HG02973 (cell line): ENCODE measurements at regions not wholly inside any gene's neighbourhood (a gene's known extent, or its start where the extent isn't known, plus 50 kb on each side); places are given as distances from the start of the nearest gene placed in this dataset.
"Not testable (repeated sequence)": the region's sequence is repeated elsewhere in the genome, so short reads cannot be mapped to it uniquely, and the experiment has no call there.

Source experiments
- ATAC-seq: cut with Tn5 transposase; IDR thresholded peaks from one replicate; pipeline ENCODE4 v1.9.1; 2021; ENCODE audit warnings: moderate library complexity; ENCODE audit not compliant: unreplicated experiment

- ATAC-seq: no peak
Measured at GRCh38 chr7:109879287-109879828, 1211.6 kb upstream of the LRRN3 start.

- ATAC-seq: no peak
Measured at GRCh38 chr7:109890622-109891021, 1200.3 kb upstream of the LRRN3 start.

- ATAC-seq: no peak
Measured at GRCh38 chr7:109893231-109893630, 1197.7 kb upstream of the LRRN3 start.

DNA sequence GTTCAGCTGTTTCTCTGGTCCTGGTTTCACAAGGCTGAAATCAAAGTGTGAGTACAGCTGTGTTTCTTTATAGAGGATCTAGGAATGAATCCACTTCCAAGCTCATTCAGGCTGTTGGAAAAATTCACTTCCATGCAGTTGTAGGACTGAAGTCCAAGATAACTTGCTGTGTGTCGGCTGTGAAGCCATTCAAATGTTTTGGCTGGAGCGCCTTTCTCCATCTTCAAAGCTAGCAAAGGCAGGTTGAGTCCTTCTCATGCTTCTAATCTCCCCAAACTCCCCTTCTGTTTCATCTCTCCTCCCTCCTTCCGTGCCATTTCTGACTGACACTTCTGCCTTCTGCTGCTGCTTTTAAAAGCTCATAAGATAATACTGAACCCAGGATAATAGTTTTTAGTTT lies 1195.4 kb upstream of the LRRN3 start:
- no peak for ATAC-seq

DNA sequence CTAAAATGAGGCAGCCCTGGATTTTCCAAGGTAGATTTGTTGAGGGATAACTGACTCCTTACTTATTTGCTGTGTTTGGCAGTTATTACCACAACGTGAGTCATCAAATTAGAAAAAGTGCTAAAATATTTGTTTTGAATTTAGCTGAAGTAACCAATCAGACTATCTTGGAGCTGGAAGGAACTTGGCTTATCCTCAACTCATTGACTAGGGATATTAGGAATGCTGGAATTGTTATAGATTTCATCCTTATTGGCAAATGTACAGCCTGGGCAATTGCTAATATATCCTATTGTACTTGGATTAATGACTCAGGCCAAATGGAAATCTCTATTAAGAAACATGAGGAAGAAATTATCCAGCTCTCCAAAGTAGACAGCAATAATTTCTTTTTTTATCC lies 1189.0 kb upstream of the LRRN3 start:
- ATAC-seq: no peak

- not testable (repeated sequence) for ATAC-seq
Measured at GRCh38 chr7:109905368-109906065, 1185.4 kb upstream of the LRRN3 start.

DNA sequence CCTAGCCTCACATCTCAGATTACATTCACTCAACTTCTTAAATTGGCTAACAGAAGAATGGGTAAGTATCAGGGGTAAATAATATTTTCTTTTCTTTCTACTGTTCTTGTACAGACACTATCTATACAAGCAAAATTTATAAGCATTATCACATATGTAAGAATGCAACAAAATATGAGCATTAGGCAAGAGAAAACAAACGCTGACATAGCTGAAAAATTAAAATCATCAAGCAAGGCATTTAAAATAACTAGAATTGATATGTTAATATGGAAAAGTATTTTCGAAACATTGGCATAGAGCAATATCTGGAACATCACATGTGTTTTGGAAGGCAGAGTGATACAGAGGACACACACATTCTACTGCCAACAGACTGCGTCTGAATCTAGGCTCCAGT lies 1175.3 kb upstream of the LRRN3 start:
- ATAC-seq: no peak

DNA sequence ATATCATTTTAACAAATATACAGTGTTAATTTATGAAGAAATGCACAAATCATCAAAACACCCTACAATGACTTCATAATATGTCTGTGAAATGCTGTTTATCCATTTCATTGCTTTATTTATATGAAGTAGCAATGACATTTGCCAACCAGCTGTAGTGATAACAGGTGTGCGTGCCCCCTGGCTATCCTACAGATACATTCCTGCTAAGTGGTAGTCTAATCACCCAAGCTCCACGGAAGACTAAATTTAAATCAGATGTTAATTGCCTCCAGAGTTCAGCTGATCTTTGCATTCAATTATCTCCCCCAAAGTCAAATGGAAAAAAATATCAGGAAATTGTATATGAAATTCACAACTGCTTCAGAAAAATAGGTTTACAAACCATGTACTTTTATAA lies 1164.2 kb upstream of the LRRN3 start:
- no peak for ATAC-seq

DNA sequence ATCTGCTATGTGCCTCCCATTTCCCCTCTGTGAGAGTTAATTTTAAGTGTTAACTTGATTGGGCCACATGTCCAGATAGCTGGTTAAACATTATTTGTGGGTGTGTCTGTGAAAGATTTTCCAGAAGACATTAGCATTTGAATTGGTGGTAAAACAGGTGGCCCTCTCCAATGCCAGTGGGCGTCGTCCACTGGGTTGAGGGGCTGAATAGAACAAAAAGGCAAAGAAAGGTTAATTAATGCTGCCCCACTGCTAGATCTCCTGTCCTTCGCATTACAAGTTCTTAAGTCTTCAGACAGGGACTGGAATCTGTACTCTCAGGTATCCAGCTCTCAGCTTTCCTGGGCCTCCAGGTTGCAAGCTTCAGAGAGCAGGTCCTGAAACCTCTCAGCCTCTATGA lies 1160.9 kb upstream of the LRRN3 start:
- no peak for ATAC-seq

DNA sequence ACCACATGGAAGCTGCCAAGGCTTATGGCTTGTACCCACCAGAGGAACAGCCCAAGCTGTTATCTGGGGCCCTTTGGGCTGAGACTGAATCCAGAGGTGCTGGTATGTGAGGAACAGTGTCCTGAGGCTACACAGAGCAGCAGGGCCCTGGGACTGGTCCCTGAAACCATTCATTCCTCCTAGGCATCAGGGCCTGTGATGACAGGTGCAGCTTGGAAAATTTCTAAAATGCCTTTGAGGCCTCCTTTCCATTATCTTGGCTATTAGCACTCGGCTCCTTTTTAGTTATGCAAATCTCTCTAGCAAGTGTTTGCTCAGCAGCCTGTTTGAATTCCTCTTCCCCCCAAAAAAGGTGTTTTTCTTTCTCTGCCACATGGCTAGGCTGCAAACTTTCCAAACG lies 1151.7 kb upstream of the LRRN3 start:
- ATAC-seq: no peak

DNA sequence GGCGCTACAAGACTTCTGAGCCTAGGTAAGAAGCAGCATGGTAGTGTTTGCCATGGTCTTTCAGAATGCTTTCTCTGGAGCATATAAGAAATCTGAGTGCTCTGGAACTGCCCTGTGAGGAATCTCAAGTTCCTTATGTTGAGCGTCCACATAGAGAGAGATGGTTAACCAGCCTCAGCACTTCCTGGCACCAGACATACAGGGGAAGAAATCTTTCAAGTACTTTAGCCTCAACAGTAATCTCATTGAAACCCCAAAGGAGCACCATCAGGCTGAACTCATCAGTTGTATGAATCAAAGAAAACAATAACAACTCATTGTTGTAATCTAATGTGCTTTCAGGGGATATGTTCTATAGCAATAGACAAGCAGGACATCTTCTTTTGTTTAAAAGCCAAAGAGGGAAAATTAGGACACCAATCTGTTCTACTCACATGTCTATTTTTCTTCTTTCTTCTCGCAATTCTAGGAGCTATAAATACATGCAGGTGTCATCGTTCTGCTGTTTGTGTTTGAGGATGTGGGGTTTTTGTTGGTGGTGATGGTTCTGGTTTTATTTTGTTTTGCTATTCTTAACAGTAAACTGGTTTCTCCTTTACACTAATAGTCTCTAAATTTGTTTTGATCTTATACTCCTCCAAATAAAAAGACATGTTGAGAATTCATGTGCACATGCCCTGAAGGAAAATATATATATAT lies 1145.0 kb upstream of the LRRN3 start:
- ATAC-seq: no peak

GRCh38 chr7:109950256-109950655 lies 1140.7 kb upstream of the LRRN3 start:
- ATAC-seq: no peak

DNA sequence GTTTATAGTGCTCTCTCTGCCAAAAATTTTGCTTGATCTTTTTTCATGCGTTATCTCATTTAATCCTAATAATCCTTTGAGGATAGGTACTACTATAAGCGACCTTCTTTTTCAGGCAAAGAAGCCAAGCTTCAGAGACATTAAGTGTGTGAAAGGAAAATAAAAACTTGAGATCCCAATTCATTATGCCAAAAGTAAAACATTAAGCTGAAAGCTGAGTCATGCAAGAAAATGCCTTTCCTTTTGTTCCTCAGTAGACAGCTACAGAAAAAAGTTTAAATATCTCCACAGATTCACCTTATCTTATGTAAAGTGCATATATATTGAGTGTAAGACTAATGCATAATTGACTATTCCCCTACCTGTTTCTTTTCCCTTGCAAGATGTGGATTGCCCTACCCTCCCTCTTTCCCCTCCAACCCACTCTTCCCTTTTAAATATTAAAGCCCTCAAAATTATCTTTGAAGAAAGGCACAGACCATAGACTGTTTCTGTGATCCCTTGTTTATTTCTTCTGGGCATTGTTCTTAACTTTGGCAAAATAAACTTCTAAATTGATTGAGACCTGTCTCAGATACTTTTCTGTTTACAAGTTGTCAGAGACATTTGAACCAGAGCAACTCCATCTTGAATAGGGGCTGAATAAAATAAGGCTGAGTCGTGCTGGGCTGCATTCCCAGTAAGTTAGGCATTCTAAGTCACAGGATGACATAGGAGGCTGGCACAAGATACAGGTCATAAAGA lies 1139.9 kb upstream of the LRRN3 start:
- no peak for ATAC-seq

DNA sequence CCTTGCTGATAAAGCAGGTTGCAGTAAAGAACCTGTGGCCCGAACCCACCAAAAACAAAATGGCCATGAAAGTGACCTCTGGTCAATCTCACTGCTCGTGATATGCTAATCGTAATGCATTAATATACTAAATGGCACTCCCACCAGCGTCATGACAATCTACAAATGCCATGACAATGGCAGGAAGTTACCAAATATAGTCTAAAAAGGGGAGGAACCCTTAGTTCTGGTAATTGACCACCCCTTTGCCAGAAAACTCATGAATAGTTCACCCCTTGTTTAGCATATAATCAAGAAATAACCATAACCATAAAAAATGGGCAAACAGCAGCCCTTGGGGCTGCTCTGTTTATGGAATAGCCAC lies 1139.4 kb upstream of the LRRN3 start:
- ATAC-seq: no peak

DNA sequence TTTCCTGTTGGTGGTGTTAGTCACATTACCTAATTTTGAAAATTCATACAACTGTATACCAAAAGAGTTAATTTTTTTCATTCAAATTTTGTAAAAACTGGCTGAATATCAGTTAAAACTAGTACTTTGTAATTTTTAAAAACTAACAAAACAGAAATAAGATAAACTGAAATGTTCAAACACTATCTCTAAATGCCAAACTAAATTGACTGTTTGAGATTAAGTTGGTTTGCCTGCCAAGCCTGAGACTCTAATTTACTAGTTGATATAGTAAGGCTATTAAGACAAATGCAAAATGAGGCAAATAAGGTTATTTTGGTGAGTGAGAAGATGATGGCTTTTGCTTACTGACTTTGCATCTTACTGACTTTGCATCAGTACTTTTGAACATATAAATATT lies 1134.9 kb upstream of the LRRN3 start:
- ATAC-seq: no peak

GRCh38 chr7:109956916-109957315 lies 1134.0 kb upstream of the LRRN3 start:
- ATAC-seq: no peak

DNA sequence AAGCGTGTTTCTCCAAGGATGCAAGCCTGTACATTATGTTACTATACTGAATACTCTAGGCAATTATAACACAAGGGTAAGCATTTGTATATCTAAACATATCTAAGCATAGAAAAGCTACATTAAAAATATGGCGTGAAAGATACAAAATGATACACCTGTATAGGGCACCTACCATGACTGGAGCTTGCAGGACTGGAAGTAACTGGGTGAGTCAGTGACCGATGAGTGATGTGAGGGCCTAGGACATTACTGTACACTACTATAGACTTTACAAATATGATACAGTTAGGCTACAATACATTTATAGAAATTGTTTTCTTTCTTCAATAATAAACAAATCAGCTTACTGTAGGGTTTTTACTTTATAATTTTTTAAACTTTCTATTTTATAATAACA lies 1127.2 kb upstream of the LRRN3 start:
- ATAC-seq: no peak

DNA sequence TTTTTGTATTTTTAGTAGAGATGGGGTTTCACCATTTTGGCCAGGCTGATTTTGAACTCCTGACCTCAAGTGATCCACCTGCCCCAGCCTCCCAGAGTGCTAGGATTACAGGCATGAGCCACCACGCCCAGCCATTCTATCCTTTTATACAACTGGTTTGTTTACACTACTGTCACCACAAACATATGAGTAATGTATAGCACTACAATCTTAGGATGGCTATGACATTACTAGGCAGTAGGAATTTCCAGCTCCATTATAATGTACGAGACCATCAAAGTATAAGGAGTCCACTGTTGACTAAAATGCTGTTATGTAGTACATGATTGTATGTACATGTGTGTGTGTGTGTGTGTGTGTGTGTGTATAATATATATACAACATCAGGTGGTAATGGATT lies 1126.1 kb upstream of the LRRN3 start:
- no peak for ATAC-seq

GRCh38 chr7:109967406-109967805 lies 1123.5 kb upstream of the LRRN3 start:
- ATAC-seq: no peak

GRCh38 chr7:109983618-109984017 lies 1107.3 kb upstream of the LRRN3 start:
- no peak for ATAC-seq

DNA sequence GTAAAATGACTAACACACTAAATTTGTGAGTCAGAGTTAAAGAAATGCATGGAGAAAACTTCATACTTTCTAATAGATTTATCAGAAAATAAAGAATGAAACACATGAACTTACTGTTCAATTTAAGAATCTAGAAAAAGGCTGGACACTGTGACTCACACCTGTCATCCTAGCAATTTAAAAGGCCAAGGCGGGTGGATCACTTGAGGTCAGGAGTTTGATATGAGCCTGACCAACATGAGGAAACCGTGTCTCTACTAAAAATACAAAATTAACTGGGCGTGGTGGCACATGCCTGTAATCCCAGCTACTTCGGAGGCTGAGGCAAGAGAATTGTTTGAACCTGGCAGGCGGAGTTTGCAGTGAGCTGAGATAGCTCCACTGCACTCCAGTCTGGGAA lies 1106.2 kb upstream of the LRRN3 start:
- ATAC-seq: no peak

GRCh38 chr7:109986701-109987100 lies 1104.2 kb upstream of the LRRN3 start:
- ATAC-seq: no peak
